Erythroblast (primary cell): ENCODE measurements at regions not wholly inside any gene's neighbourhood (a gene's known extent, or its start where the extent isn't known, plus 50 kb on each side); places are given as distances from the start of the nearest gene placed in this dataset.

Experiments used
- GATA1 ChIP-seq: IDR thresholded peaks from 2 replicates; pipeline ENCODE4 v1.6.1; 2011; ENCODE audit warnings: low read depth, mild to moderate bottlenecking, control low read depth, low read length, moderate library complexity
- POLR2A ChIP-seq: IDR thresholded peaks from 2 replicates; pipeline ENCODE4 v1.6.1; 2011; ENCODE audit warnings: mild to moderate bottlenecking, low read length

- no peak for TF ChIP-seq POLR2A
- no peak for TF ChIP-seq GATA1
Measured at GRCh38 chr2:12821656-12822055, 104.9 kb downstream of the TRIB2 start.
